NB4 (cell line): ENCODE measurements at regions not wholly inside any gene's neighbourhood (a gene's known extent, or its start where the extent isn't known, plus 50 kb on each side); places are given as distances from the start of the nearest gene placed in this dataset.
"Not testable (repeated sequence)": the region's sequence is repeated elsewhere in the genome, so short reads cannot be mapped to it uniquely, and the experiment has no call there.

ENCODE experiments used
- MYC ChIP-seq: IDR thresholded peaks from 2 replicates; pipeline ENCODE4 v1.6.1; 2011; ENCODE audit warnings: low read depth, low read length
- POLR2A ChIP-seq: IDR thresholded peaks from 2 replicates; pipeline ENCODE4 v1.6.1; 2011; ENCODE audit warnings: mild to moderate bottlenecking; ENCODE audit not compliant: insufficient read length; ENCODE audit errors: extremely low read depth
- TF ChIP-seq, protein P1 (sequence below): IDR thresholded peaks from one replicate; pipeline ENCODE4 v1.5.1; 2012; ENCODE audit warnings: low read depth, low read length
- TF ChIP-seq, protein P2 (sequence below): IDR thresholded peaks from 2 replicates; pipeline ENCODE4 v1.6.1; 2011; ENCODE audit warnings: low read depth, low read length

DNA sequence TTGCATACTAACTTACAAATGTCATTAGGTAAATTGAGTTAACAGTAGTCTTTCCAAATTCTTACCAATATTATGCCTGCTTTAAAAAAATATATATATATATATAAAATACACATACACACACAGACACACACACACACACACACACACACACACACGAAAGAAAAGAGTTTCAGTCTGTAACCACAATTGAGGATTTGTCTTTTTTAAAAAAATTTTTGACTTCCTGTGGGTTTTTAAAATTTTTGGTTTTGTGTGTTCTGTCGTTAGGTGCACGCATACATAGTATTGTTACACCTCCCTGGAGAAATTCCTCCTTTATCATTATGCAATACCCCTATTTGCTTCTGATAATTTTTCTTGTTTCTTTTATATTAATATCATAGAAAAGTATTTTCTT is 129.3 kb upstream of the LRRC61 start:
- TF ChIP-seq, protein P1, sequence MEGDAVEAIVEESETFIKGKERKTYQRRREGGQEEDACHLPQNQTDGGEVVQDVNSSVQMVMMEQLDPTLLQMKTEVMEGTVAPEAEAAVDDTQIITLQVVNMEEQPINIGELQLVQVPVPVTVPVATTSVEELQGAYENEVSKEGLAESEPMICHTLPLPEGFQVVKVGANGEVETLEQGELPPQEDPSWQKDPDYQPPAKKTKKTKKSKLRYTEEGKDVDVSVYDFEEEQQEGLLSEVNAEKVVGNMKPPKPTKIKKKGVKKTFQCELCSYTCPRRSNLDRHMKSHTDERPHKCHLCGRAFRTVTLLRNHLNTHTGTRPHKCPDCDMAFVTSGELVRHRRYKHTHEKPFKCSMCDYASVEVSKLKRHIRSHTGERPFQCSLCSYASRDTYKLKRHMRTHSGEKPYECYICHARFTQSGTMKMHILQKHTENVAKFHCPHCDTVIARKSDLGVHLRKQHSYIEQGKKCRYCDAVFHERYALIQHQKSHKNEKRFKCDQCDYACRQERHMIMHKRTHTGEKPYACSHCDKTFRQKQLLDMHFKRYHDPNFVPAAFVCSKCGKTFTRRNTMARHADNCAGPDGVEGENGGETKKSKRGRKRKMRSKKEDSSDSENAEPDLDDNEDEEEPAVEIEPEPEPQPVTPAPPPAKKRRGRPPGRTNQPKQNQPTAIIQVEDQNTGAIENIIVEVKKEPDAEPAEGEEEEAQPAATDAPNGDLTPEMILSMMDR = not testable (repeated sequence)
- not testable (repeated sequence) for TF ChIP-seq POLR2A, MYC
- TF ChIP-seq, protein P2, sequence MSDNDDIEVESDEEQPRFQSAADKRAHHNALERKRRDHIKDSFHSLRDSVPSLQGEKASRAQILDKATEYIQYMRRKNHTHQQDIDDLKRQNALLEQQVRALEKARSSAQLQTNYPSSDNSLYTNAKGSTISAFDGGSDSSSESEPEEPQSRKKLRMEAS = not testable (repeated sequence)
